RWPE2 (cell line): ENCODE measurements at regions not wholly inside any gene's neighbourhood (a gene's known extent, or its start where the extent isn't known, plus 50 kb on each side); places are given as distances from the start of the nearest gene placed in this dataset.

Experiments
- ATAC-seq: fragments of 200-7000 bp; cut with Tn5 transposase; 3 replicates; pipeline ENCODE4 v1.9.1; 2021; ENCODE audit warnings: low read depth
- DNase-seq: peaks from one replicate; pipeline ENCODE4 v3.0.0-alpha.2; 2020; ENCODE audit warnings: low spot score
- H3K27ac ChIP-seq: fragments of 450-650 bp; 2 replicates; pipeline ENCODE4 v1.5.1; 2017; ENCODE audit warnings: mild to moderate bottlenecking; ENCODE audit not compliant: poor library complexity, severe bottlenecking
- H3K27me3 ChIP-seq: fragments of 250-450 bp; sonication (Bioruptor Pico); 2 replicates; pipeline ENCODE4 v1.5.1; 2021; ENCODE audit warnings: mild to moderate bottlenecking, moderate library complexity; ENCODE audit not compliant: insufficient read depth, poor library complexity, severe bottlenecking
- H3K36me3 ChIP-seq: fragments of 250-450 bp; sonication (Bioruptor Pico); 2 replicates; pipeline ENCODE4 v1.5.1; 2020; ENCODE audit warnings: low read depth, mild to moderate bottlenecking, moderate library complexity
- H3K4me1 ChIP-seq: fragments of 250-450 bp; sonication (Bioruptor Pico); 2 replicates; pipeline ENCODE4 v1.5.1; 2021; ENCODE audit warnings: mild to moderate bottlenecking, moderate library complexity; ENCODE audit not compliant: insufficient read depth, poor library complexity, severe bottlenecking
- H3K4me3 ChIP-seq: fragments of 250-450 bp; sonication (Bioruptor Pico); 2 replicates; pipeline ENCODE4 v1.5.1; 2021; ENCODE audit warnings: mild to moderate bottlenecking, moderate library complexity; ENCODE audit not compliant: severe bottlenecking
- H3K9me3 ChIP-seq: fragments of 250-450 bp; sonication (Bioruptor Pico); 2 replicates; pipeline ENCODE4 v1.5.1; 2021; ENCODE audit warnings: mild to moderate bottlenecking, moderate library complexity; ENCODE audit not compliant: severe bottlenecking
- TF ChIP-seq, protein P1 (sequence below): fragments of 450-650 bp; IDR thresholded peaks from one replicate; pipeline ENCODE4 v1.5.1; 2017; ENCODE audit warnings: mild to moderate bottlenecking, moderate library complexity; ENCODE audit not compliant: poor library complexity, severe bottlenecking

DNA sequence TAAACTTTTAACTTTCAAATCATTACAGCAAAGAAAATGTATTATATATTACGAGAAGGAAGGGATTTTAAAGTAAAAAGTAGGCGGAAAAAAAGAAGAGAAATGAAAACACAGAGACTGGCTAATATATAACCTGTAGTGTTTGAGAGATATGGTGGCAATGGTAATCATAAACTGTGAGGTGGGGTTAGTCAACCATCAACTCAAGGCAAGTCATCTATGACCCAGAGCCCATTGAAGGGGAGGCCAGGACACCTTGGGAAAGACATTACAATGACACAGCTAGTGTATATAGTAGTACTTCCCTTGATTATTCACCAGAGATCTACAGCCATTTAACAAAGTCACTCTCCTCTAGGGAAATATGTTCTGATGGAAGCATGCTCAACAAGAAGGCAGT lies 423.9 kb upstream of the PITX2 start:
- Histone ChIP-seq H3K36me3 (no peaks in the 10 kb centered on the region), H3K27ac (no peak overlapping the region), H3K27me3 (peaks cover 4% of the 10 kb centered on the region), H3K4me1 (no peaks in the 10 kb centered on the region), H3K4me3 (no peak overlapping the region), H3K9me3 (peaks cover 2% of the 10 kb centered on the region)
- TF ChIP-seq, protein P1, sequence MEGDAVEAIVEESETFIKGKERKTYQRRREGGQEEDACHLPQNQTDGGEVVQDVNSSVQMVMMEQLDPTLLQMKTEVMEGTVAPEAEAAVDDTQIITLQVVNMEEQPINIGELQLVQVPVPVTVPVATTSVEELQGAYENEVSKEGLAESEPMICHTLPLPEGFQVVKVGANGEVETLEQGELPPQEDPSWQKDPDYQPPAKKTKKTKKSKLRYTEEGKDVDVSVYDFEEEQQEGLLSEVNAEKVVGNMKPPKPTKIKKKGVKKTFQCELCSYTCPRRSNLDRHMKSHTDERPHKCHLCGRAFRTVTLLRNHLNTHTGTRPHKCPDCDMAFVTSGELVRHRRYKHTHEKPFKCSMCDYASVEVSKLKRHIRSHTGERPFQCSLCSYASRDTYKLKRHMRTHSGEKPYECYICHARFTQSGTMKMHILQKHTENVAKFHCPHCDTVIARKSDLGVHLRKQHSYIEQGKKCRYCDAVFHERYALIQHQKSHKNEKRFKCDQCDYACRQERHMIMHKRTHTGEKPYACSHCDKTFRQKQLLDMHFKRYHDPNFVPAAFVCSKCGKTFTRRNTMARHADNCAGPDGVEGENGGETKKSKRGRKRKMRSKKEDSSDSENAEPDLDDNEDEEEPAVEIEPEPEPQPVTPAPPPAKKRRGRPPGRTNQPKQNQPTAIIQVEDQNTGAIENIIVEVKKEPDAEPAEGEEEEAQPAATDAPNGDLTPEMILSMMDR: no peak
- ATAC-seq (no peak), DNase-seq (no peak)

DNA sequence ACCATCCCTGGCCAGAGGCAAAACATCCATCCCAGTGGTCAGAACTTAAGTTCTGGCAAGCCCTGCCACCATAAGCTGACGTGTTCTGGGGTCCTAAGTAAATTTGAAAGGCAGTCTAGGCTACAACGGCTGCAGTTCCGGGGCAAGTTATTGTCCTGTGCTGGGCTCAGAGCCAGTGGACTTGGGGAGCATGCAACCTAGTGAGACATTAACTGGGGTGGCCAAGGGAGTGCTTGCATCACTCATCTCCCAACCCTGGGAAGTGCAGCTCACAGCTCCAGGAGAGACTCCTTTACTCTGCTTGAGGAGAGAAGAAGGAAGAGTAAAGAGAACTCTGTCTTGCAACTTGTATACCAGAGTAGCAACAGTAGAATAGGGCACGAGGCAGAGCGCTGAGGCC lies 425.4 kb upstream of the PITX2 start:
- no peaks in the 10 kb centered on the region for H3K36me3 ChIP-seq
- no peak overlapping the region for H3K27ac ChIP-seq
- H3K9me3 ChIP-seq: no peaks in the 10 kb centered on the region
- H3K27me3 ChIP-seq: no peaks in the 10 kb centered on the region
- H3K4me1 ChIP-seq: no peaks in the 10 kb centered on the region
- no peak overlapping the region for H3K4me3 ChIP-seq
- DNase-seq (no peak), ATAC-seq (no peak)
- TF ChIP-seq, protein P1: no peak

DNA sequence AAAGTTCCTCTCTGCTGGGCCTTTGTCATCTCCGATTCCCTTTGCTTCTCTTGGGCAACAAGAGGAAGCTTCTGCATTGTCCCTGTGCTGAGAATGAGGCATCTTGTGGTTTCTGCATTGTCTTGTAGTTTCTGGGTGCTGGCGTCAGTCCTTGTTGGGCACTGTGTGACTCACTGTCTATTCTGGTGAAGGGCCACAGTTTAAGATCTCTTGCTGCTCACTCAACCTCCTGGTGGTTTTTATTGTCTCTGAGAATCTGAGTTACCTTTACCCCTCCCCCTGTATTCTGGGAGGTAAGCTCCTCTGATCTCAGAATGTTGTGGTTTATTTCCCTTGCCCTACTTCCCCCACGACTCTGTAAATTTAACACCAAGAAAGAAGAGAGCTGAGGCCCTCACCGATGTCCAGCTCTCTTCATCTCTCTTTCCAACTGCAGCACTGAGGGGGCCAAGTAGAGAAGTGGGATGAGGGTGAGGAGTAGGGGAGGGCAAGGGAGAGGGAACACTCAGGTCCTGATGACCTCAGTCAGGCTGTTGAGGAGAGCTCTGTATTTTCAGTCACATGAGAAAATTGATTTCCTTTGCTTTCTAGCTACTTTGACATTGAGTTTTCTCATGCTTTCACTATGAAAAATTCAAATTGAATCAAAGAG lies 441.6 kb upstream of the PITX2 start:
- no peaks in the 10 kb centered on the region for H3K27me3 ChIP-seq
- H3K9me3 ChIP-seq: no peaks in the 10 kb centered on the region
- peak; percentile 91 for ATAC-seq
- DNase-seq: no peak
- H3K36me3 ChIP-seq: no peaks in the 10 kb centered on the region
- peak overlapping the region; percentile 21 for H3K27ac ChIP-seq
- H3K4me1 ChIP-seq: no peaks in the 10 kb centered on the region
- H3K4me3 ChIP-seq: no peak overlapping the region
- TF ChIP-seq, protein P1: no peak

DNA sequence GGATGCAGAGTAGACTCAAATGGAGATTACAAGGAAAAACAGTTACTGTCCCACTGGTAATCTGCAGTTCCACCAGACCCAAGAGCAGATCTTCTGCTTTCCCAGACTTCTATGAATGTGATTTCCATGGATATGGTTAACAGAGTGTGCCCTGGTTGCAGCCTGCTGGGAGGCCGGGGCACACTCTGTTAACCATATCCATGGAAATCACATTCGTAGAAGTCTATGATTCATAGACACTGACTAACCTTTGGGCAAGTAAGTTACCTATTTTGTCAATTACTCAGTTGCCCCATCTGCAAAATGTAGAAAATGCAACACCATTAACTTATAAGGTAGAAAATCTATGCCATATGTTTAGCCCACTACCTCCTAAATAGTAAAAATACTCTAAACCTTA lies 443.1 kb upstream of the PITX2 start:
- H3K4me3 ChIP-seq: no peak overlapping the region
- H3K27me3 ChIP-seq: no peaks in the 10 kb centered on the region
- H3K4me1 ChIP-seq: no peaks in the 10 kb centered on the region
- TF ChIP-seq, protein P1: no peak
- ATAC-seq (no peak), DNase-seq (no peak)
- H3K36me3 ChIP-seq: no peaks in the 10 kb centered on the region
- H3K27ac ChIP-seq: no peak overlapping the region
- no peaks in the 10 kb centered on the region for H3K9me3 ChIP-seq

DNA sequence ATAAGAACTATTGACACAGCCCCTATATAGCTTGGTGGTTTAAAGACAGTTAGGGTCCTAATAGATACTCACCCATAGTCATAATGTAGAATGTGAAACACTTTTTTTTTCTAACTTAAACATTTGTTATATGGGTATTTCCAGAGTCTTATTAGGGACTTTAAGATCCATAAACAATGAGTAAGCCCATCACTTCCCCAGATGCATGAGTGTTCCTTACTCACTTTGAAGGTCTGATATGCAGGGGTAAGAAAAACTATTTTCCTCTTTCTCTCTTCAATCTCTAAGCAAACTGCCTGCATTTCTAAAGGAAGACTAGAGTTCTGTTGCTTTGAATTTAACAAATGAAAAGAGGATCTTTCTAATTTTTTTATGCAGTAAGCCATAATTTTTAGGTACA lies 443.6 kb upstream of the PITX2 start:
- TF ChIP-seq, protein P1: no peak
- no peaks in the 10 kb centered on the region for H3K9me3 ChIP-seq
- no peak overlapping the region for H3K27ac ChIP-seq
- no peak for ATAC-seq
- no peaks in the 10 kb centered on the region for H3K27me3 ChIP-seq
- H3K36me3 ChIP-seq: no peaks in the 10 kb centered on the region
- no peak for DNase-seq
- H3K4me3 ChIP-seq: no peak overlapping the region
- H3K4me1 ChIP-seq: no peaks in the 10 kb centered on the region
